CD14-positive monocyte (primary cell): ENCODE measurements at regions not wholly inside any gene's neighbourhood (a gene's known extent, or its start where the extent isn't known, plus 50 kb on each side); places are given as distances from the start of the nearest gene placed in this dataset.

Experiments used
- DNase-seq, 3 donors: peaks; one replicate each; pipeline ENCODE4 v3.0.0-alpha.2; 2011 to 2022
- H2AFZ ChIP-seq: 2 replicates; pipeline ENCODE4 v1.6.0; 2012; ENCODE audit warnings: mild to moderate bottlenecking, low read depth, low read length, inconsistent platforms; ENCODE audit not compliant: insufficient read depth, poor library complexity, severe bottlenecking
- H3K27ac ChIP-seq, 2 donors: 1 replicate in 1 of 2; 2 replicates in 1 of 2; pipeline ENCODE4 v1.5.1; 2012 to 2013; ENCODE audit warnings: low read length in 2 of 2, control low read depth in 1 of 2, inconsistent platforms in 1 of 2, low read depth in 1 of 2, mild to moderate bottlenecking in 1 of 2
- H3K27me3 ChIP-seq, 2 donors: one replicate each; pipeline versions ENCODE4 v1.6.0 to v1.6.1; 2011 to 2013; ENCODE audit warnings: low read length in 2 of 2; ENCODE audit not compliant: control insufficient read depth in 2 of 2, insufficient read depth in 2 of 2
- H3K36me3 ChIP-seq, 2 donors: replicated peaks in 1 of 2; 1 replicate in 1 of 2; 2 replicates in 1 of 2; pipeline versions ENCODE4 v1.5.1 to v1.6.1; 2012 to 2013; ENCODE audit warnings: low read length in 2 of 2, control low read depth in 1 of 2, inconsistent platforms in 1 of 2, mild to moderate bottlenecking in 1 of 2; ENCODE audit not compliant: insufficient read depth in 2 of 2, control insufficient read depth in 1 of 2
- H3K4me1 ChIP-seq, 2 donors: 1 replicate in 1 of 2; 2 replicates in 1 of 2; pipeline versions ENCODE4 v1.5.1 to v1.6.1; 2012 to 2013; ENCODE audit warnings: low read length in 2 of 2, control low read depth in 1 of 2, inconsistent platforms in 1 of 2, mild to moderate bottlenecking in 1 of 2, moderate library complexity in 1 of 2; ENCODE audit not compliant: insufficient read depth in 2 of 2, control insufficient read depth in 1 of 2
- H3K4me2 ChIP-seq: replicated peaks from 2 replicates; pipeline ENCODE3; 2012; ENCODE audit warnings: low read length, moderate library complexity, mild to moderate bottlenecking; ENCODE audit not compliant: poor library complexity, severe bottlenecking; ENCODE audit errors: extremely low read depth
- H3K4me3 ChIP-seq, 3 experiments: fragments of 200-600 bp in 1 of 3; sonication (generic) in 1 of 3; replicated peaks in 1 of 3; 1 replicate in 2 of 3; 2 replicates in 1 of 3; pipeline ENCODE4 v1.5.1; 2011 to 2013; ENCODE audit warnings: low read length in 3 of 3, mild to moderate bottlenecking in 3 of 3, control low read depth in 2 of 3, low read depth in 2 of 3, inconsistent platforms in 1 of 3, moderate library complexity in 1 of 3
- H3K79me2 ChIP-seq: 2 replicates; pipeline ENCODE4 v1.6.0; 2012; ENCODE audit warnings: mild to moderate bottlenecking, control low read depth, inconsistent platforms, low read length, moderate library complexity; ENCODE audit not compliant: insufficient read depth
- H3K9ac ChIP-seq: 2 replicates; pipeline ENCODE4 v1.6.0; 2017; ENCODE audit warnings: low read length, mild to moderate bottlenecking; ENCODE audit not compliant: insufficient read depth, poor library complexity, severe bottlenecking
- H3K9me3 ChIP-seq, 2 donors: replicated peaks in 1 of 2; 1 replicate in 1 of 2; 2 replicates in 1 of 2; pipeline versions ENCODE4 v1.5.1 to v1.6.1; 2012 to 2013; ENCODE audit warnings: low read length in 2 of 2, control low read depth in 1 of 2; ENCODE audit not compliant: control insufficient read depth in 1 of 2, insufficient read depth in 1 of 2
- H4K20me1 ChIP-seq: 2 replicates; pipeline ENCODE4 v1.6.0; 2012; ENCODE audit warnings: mild to moderate bottlenecking, low read length, control low read depth, moderate library complexity; ENCODE audit not compliant: insufficient read depth
- H3K27ac Mint-ChIP-seq, 7 donors: one replicate each; pipeline ENCODE4 v1.8.0; 2020; ENCODE audit warnings: mild to moderate bottlenecking in 7 of 7, mixed read lengths in 7 of 7, moderate library complexity in 6 of 7, inconsistent platforms in 2 of 7
- H3K27me3 Mint-ChIP-seq, 3 donors: one replicate each; pipeline ENCODE4 v1.8.0; 2021 to 2022; ENCODE audit warnings: low read depth in 3 of 3, mild to moderate bottlenecking in 3 of 3, mixed read lengths in 3 of 3, moderate library complexity in 3 of 3, inconsistent platforms in 1 of 3
- H3K36me3 Mint-ChIP-seq, 2 donors: one replicate each; pipeline ENCODE4 v1.8.0; 2020; ENCODE audit warnings: mixed read lengths in 2 of 2, inconsistent platforms in 1 of 2, mild to moderate bottlenecking in 1 of 2
- H3K4me1 Mint-ChIP-seq: one replicate; pipeline ENCODE4 v1.8.0; 2020; ENCODE audit warnings: mild to moderate bottlenecking, mixed read lengths
- H3K4me3 Mint-ChIP-seq, 2 donors: one replicate each; pipeline ENCODE4 v1.8.0; 2020; ENCODE audit warnings: mild to moderate bottlenecking in 2 of 2, mixed read lengths in 2 of 2, moderate library complexity in 1 of 2
- H3K9me3 Mint-ChIP-seq, 7 donors: one replicate each; pipeline ENCODE4 v1.8.0; 2020 to 2022; ENCODE audit warnings: mixed read lengths in 7 of 7, mild to moderate bottlenecking in 6 of 7, moderate library complexity in 6 of 7, inconsistent platforms in 2 of 7
- CTCF ChIP-seq: fragments of 200-600 bp; IDR thresholded peaks from one replicate; pipeline ENCODE4 v1.8.0; 2022; ENCODE audit warnings: antibody characterized with exemption, mild to moderate bottlenecking
- WGBS: methylation state at CpG from one replicate; pipeline ENCODE4 v1.1.5; 2013; ENCODE audit warnings: missing lambda C conversion rate; ENCODE audit not compliant: insufficient coverage; 5-methylcytosine and 5-hydroxymethylcytosine counted together
- intact Hi-C, 2 donors: fragments of 100-400 bp; cut with micrococcal nuclease; formaldehyde crosslinking; loops; one replicate each; pipeline versions ENCODE4 v1.15.0 to v1.15.1; 2023

GRCh38 chr16:62130101-62130500 is 93.9 kb upstream of the CDH8 start:
- Histone ChIP-seq H3K9me3 (peaks cover 2 to 6% of the 10 kb centered on the region in 2 donors), H3K4me3 (no peak overlapping the region), H3K27me3 (no peaks in the 10 kb centered on the region), H3K9ac (no peak overlapping the region), H3K27ac (no peak overlapping the region), H3K36me3 (no peaks in the 10 kb centered on the region), H3K4me1 (no peaks in the 10 kb centered on the region), H3K4me2 (no peak overlapping the region), H4K20me1 (no peaks in the 10 kb centered on the region), H3K79me2 (no peaks in the 10 kb centered on the region), H2AFZ (no peak overlapping the region)
- Mint-ChIP-seq H3K36me3 (no peaks in the 10 kb centered on the region), H3K27me3 (peaks cover 0 to 1% (median 1%) of the 10 kb centered on the region in 3 donors), H3K4me3 (no peak overlapping the region), H3K9me3 (peaks cover 0 to 5% (median 2%) of the 10 kb centered on the region in 7 donors), H3K4me1 (no peaks in the 10 kb centered on the region), H3K27ac (no peak overlapping the region)
- TF ChIP-seq CTCF, result no peak
- intact Hi-C loops, result no loop called here
- 71% methylated on average over 2 of the region's 4 CpGs for WGBS
- DNase-seq, result no peak

- Mint-ChIP-seq H3K27ac (no peak overlapping the region), H3K4me3 (no peak overlapping the region), H3K9me3 (peaks cover 0 to 1% (median 0%) of the 10 kb centered on the region in 7 donors), H3K4me1 (no peaks in the 10 kb centered on the region), H3K36me3 (no peaks in the 10 kb centered on the region), H3K27me3 (peaks cover 0 to 7% (median 0%) of the 10 kb centered on the region in 3 donors)
- Histone ChIP-seq H3K9ac (no peak overlapping the region), H3K27ac (no peak overlapping the region), H3K79me2 (no peaks in the 10 kb centered on the region), H3K9me3 (no peaks in the 10 kb centered on the region), H3K4me1 (no peaks in the 10 kb centered on the region), H3K4me3 (no peak overlapping the region), H3K4me2 (no peak overlapping the region), H2AFZ (no peak overlapping the region), H4K20me1 (no peaks in the 10 kb centered on the region), H3K36me3 (no peaks in the 10 kb centered on the region), H3K27me3 (no peaks in the 10 kb centered on the region)
- intact Hi-C loops, result no loop called here
- no peak for DNase-seq
- no peak for TF ChIP-seq CTCF
- WGBS, result no CpG with 5 or more reads among the region's 1 CpG
These were observed 69.0 kb upstream of the CDH8 start for GRCh38 chr16:62105244-62105643.
